Stimulated activated CD4-positive, alpha-beta T cell treated with anti-CD3 and anti-CD28 coated beads, Interleukin-4, amount 100 ng/mL, for 48 hours (primary cell): ENCODE measurements at regions not wholly inside any gene's neighbourhood (a gene's known extent, or its start where the extent isn't known, plus 50 kb on each side); places are given as distances from the start of the nearest gene placed in this dataset.

Experiments used
- DNase-seq, 2 donors: peaks; one replicate each; pipeline ENCODE4 v3.0.0-alpha.2; 2020; ENCODE audit warnings: low read depth in 2 of 2

DNA sequence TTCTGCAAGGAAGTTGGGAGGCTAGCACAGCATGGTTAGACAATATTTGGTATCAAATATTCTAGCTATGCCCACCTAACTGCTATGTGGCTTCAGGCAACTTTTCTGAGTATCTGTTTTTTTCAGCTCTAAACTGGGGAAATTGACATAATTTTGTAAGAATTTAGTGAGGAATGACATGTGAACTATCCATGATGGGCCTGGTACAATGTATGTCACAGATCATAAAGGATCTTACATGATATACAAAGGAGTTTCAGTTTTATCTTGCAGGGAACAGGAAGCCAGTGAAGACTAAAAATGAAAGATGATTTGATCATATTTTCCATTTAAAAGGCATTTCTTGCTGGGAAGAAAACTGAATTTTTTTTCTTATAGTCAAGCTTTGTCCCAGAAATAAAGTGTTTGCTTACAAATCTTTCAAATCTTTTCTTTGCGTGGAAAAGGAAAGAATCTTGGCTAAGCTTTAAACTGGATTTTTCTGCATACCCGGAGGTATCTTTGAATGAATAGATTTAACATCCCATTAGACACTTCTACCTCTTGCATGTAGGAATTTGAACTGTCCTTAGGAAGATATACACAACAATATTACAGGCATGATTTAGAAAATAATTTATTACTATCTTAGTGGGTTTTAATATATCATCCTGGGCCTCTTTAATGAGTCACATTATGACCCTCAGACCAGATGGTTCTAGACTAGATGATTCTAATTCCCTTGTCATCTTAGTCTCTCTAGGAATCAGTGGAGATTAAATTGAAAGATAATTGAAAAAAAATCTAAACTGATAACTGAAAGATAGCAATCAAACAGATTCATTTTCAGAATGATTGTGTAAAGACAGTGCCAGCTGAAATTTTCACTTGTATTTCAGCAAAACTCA is 436.0 kb upstream of the THBS1 start:
- no peak for DNase-seq

DNA sequence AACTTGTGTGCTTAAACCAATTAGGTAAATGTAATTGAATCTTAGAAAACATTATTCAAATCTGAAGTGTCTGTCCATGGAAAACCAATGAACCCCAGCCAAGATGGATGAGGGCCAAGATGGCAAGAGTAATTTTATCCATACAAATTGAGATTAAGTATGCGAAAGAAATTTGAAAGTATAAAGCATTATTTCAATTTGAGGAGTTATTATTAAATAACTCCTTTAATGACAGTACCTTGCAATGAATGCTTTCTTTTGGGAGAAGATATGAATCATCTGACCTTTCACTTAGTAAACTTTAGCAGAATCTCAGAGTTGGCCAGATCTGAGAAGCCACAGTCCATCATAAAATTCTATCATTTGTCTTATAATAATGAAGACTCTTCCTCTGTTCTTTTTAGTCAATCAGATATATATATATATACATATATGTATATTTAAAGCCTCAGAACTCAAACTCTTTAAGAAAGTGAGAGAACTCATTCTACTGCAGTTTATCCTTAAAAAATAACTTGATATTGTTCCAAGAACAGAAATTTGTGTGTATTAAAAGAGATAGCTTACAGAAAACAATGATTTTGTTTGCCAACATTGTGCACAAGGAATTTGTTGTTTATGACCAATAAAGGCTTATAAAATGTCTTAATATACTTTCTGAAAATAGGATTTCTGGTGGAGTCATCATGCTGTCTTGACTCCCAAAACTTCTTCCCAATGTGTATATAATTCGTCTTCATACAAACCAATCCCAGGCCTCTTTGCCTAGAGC is 434.8 kb upstream of the THBS1 start:
- DNase-seq = no peak

DNA sequence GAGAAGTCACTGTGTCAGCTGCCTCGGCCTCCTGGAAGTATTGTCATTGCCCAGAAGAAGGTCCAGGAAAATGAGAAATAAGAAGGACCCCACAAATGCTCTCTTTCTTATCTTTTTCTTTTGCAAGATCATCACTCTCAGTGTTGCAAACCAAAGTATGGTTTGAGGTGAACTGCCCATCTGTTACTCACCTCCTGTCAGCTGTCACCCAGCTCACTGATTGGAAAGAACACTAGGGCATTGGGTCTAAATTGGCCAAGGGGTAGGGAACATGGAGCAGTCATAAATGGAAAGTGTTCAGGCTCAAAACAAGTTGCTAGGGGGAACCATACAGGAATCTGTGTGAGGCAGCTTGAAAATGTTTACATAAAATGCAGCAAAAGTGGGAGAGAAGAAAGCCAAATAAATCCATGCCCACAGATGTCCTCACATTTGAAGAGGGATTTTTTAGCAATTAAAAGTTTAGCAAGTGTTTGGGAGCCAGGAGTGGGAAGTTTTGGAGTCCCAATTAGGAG is 431.2 kb upstream of the THBS1 start:
- DNase-seq = no peak

GRCh38 chr15:39151545-39151944 is 429.3 kb upstream of the THBS1 start:
- no peak for DNase-seq

- no peak for DNase-seq
Measured at GRCh38 chr15:39153058-39153714, 427.7 kb upstream of the THBS1 start.

DNA sequence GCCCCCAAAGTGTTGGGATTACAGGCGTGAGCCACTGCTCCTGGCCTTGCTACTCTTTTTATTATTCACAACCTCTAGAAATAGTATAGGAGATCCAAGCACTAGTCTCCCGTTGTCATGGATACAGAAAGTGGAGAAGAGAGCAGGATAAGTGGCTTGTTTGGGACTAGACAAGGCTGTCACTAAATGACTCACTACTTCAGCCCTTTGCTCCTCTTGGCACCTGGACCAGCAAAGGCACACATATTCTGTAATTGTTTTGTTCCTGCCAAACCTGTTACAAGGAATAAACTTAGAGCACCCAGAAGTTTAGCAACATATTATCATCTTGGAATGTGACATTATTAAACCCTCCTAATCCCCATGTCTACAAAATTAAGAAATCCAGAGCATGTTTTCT is 427.2 kb upstream of the THBS1 start:
- no peak for DNase-seq

DNA sequence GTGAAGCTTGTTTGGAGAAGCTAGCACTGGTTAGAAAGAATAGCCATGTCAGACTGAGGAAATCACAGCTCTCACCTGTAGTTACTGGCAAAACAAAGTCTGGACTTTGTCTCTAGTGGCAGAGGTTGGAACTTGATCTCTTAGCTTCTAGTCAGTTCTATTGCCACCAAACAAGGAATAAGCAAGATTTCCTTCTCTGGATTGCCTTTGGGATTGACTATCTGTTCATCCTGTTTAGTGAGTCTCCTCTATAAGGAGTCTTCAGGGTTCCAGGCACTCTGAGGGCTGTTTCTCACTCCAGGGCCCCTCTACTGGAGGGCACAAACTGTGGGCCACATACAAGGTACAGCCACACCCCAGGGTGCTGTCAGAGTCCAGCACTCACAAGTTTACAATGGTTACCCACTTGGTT is 426.6 kb upstream of the THBS1 start:
- no peak for DNase-seq

GRCh38 chr15:39154776-39155175 is 426.1 kb upstream of the THBS1 start:
- DNase-seq = no peak

DNA sequence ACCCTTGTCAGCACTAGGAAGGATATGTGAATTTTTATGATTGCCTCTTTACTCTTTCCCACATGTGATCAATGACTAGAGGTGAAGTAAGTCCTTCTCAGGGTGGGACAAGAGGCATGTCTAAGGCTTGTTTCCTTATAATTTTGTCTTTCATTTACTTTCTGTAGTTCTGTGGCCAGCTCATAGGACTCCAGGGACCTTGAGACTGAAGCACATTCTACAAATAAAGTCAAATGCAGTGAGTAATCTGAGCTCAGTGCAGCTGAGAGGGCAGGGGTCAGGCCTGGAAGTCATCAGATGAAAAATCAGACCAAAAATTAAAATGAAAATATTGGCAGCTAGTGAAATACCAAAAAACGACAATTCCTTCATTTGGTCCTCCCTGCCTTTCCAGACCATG is 424.7 kb upstream of the THBS1 start:
- DNase-seq = no peak

DNA sequence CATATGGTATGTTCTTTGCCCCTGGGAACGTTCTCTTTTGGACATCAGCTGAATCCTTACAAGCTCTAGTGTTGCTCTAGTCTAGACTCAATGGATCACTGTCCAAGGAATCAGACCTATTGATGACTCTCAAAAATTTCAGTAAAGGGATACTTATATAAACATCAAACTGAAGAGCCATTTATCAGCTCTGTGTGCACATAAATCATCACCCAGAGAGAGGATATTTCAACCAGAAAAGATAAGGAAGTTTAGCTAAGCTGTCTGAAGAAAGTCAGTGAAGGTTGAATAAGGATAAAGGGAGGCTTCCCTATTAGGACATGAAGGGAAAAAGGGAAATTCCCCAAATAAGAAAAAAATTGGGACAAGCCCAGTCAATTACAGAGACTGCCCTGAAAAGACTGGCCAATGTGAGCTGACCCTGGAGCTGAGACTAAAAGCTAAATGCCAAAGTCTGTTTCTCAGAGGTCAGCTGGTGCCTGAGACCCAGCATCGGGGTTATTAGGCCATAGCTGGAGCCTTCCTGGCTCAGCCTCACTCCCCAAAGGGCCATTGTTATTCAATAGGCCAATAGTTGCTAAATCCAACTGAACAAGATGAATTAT is 424.1 kb upstream of the THBS1 start:
- no peak for DNase-seq

DNA sequence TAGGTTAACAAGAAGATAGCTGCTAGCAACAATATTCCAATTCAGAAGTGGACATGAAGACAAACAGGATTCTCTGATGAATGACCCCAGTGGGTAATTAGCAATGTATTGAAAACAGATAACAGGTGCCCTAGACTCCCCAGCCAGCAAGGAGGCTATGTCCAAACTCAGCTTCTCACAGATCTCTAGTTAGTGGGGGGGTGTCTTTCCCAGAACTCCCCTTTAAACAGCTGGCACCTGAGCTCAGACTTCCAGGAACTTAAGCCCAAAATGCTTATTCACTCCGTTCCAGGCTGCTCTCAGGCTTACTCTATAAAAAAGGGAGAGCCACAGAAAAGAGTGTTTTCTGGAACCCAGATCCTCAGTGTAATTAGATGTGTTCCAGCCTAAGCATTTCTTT is 423.0 kb upstream of the THBS1 start:
- DNase-seq = no peak

DNA sequence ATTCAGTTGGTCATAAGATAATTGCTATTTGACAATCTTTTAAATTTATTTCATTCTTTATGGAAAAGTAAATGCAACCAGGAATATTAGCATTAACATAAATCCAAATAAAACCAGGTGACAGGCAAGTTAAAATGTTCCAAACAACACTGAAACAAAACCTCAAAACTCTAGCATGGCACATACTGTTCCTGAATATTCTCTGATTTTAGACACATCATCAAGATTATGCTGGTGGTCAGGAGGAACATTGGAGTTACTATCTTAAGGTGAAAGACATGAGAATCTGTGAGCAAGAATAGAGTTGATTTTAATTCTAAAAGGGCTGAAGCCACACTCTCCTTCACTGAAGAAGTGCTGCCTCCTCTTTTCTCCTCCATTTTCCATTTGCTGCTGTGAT is 421.0 kb upstream of the THBS1 start:
- no peak for DNase-seq

- no peak for DNase-seq
Measured at GRCh38 chr15:39161096-39161495, 419.8 kb upstream of the THBS1 start.

- DNase-seq = no peak
Measured at GRCh38 chr15:39165020-39165706, 415.7 kb upstream of the THBS1 start.

DNA sequence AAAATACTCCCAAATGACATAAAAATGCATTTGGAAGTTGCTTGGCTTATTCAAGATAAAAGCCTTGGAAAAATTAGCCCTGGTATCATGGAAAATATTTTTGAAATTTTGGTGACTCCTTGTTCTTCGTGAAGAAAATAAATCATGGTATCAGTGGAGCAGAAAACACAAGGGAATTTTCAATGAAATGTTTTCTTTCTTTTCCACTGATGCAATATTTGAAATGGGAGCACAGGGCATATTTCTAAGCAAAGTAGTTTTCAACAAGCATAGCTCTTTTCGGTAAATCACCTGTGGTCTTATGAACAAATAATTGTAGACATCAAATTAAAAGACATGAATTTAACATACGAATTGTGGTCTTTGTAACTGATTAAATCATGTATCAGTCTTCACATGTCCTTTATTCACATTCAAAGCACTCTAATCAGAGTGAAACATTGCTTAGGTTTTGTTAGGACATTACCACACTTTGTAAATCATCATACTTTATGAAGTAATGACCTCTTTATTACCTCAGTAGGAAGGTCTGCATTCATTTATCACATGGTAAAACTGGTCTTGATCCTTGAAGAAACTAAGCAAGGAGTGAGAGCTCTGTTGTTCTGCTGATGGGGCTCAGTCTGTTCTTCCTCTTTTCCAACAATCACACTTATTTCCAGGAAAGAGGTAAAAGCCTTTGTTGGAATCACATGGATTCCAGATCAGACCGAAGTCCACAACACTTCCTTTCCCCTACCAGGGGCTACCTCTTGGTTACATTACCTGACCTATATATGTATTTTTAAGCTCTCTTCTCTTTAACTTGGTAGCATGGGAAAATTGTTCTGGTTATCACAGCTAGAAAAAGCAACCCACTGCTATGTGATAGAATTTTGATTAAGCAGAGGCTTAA is 413.5 kb upstream of the THBS1 start:
- DNase-seq = no peak

DNA sequence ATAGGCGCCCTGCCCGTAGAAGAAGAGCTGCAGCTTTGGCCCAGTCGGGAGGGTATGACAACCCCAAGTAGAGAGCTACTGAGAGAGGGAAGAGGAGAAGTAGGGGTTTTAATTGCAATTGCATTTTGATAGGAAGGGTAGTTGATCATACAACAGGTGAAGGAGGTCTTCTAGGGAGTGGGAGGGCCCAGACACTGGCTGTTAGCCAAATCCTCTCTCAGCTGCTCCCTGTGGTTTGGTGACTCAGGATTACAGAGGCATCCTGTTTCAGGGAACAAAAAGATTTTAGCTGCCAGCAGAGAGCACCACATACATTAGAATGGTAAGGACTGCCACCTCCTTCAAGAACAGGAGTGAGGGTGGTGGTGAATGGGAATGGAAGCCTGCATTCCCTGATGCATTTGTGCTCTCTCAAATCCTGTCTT is 408.9 kb upstream of the THBS1 start:
- DNase-seq = peak in 1 of 2 donors; percentile 3

DNA sequence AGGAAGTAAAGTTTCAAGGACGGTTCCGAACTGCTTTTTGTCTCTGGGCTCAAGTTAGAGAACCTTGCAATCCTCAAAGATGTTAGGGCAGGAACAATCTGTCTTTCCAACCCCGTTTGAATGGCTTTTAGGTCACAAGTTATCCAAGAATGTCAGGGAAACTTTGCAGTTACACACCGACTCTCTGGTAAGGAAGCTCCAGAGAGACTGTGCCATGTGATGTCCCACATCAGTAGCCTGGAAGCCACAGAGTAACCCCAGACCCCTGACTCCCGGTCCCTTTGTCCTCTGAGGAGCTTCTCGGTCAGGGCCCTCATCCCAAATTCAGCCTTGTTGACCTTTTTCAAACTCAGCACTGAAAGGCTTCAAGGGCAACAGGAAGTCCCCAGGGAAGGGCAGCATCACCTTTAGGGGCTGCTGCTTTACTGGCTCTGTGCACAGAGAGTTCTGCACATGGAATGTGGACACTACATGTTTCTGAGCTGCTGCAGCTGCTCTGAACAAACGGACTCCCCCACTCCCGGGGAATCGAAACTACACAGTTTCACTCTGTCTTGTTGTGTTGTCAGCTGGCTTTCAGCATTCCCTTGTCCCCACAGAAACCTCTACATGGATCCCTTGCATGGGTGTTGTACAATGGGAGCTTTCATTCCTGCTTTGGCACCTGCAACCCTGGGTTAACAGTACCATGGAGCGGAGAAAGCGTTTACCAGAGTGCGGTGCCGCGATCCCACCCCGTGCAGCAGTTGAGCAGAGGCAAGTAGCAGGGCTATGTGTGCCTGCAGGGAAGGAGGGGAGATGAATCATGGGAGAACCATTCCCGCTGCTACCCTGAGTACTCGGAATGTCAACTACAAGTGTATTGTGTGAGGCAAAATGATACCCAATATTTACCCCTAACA is 408.2 kb upstream of the THBS1 start:
- no peak for DNase-seq

- DNase-seq = no peak
Measured at GRCh38 chr15:39173426-39173825, 407.5 kb upstream of the THBS1 start.

- DNase-seq = no peak
Measured at GRCh38 chr15:39174332-39174731, 406.5 kb upstream of the THBS1 start.
